LNCAP (cell line): ENCODE measurements at regions not wholly inside any gene's neighbourhood (a gene's known extent, or its start where the extent isn't known, plus 50 kb on each side); places are given as distances from the start of the nearest gene placed in this dataset.

Experiments used
- TF ChIP-seq, protein P1 (sequence below): fragments of 450-650 bp; IDR thresholded peaks from 2 replicates; pipeline ENCODE4 v1.5.1; 2017; ENCODE audit warnings: mild to moderate bottlenecking

DNA sequence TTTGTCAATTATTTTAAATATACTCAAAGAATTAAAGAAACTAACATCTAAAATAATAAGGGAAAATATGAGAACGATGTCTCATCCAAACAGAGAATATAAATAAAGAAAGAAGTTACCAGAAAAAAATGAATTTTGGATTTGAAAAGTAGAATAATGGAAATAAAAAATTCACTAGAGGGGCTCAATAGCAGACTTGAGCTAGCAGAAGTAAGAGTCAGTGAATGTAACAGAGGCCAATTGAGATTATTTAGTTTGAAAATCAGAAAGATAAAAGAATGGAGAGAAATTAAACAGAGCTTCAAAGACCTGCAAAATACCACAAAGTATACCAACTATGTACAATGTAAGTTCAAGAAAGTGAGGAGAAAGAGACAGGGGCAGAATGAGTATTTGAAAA is 333.6 kb downstream of the GPD2 start:
- TF ChIP-seq, protein P1, sequence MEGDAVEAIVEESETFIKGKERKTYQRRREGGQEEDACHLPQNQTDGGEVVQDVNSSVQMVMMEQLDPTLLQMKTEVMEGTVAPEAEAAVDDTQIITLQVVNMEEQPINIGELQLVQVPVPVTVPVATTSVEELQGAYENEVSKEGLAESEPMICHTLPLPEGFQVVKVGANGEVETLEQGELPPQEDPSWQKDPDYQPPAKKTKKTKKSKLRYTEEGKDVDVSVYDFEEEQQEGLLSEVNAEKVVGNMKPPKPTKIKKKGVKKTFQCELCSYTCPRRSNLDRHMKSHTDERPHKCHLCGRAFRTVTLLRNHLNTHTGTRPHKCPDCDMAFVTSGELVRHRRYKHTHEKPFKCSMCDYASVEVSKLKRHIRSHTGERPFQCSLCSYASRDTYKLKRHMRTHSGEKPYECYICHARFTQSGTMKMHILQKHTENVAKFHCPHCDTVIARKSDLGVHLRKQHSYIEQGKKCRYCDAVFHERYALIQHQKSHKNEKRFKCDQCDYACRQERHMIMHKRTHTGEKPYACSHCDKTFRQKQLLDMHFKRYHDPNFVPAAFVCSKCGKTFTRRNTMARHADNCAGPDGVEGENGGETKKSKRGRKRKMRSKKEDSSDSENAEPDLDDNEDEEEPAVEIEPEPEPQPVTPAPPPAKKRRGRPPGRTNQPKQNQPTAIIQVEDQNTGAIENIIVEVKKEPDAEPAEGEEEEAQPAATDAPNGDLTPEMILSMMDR, result no peak

DNA sequence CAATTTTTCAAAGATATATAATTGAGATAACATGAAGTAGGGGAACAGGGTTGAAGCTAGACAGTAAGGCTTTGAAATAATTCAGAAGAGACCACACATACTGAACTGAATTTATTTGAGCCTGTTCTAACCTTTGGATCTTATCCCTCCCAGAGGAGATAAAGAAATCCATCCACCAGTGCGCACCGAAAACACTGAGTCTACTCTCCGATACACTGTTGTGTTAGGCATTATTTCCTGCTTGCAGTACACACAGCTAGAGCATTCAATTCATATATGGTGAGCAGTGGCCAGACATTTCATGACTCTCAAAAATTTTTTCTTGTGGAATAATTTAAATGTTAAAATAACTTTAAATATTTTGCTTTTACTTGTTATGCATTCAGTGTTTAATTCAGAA is 342.7 kb downstream of the GPD2 start:
- TF ChIP-seq, protein P1, result no peak

DNA sequence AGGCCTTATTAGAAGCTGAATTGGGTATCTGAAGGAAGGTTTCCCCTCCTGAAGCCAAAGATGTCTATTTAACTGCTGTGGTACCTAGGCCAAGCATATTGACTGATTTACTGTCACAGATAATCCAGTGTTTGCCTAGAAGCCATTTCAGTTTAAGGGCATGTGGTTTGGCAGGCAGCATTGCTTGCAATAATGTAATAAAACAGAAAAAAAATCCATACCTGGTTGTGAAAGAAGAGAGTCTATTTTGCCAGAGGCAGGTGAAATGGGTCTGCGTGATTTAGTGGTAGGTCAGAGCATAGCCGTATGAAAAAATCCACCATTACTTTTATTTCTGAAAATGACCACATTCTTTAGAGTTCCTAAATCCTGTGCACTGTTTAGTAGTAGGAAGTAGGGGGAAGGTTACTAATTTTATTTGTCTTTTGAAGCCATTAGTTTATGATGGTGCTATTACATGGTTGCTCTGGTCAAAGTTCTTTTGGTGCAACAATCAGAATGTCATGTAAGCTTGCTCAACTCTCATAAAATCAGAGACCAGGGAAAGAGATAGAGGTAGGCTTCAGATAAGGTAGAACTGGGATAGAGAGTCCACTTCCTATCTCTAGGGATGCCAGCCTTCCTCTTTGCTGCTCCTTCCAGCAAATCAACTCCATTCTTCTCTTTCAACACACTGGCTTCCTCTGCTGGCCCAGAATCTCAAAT is 343.4 kb downstream of the GPD2 start:
- TF ChIP-seq, protein P1, result no peak

DNA sequence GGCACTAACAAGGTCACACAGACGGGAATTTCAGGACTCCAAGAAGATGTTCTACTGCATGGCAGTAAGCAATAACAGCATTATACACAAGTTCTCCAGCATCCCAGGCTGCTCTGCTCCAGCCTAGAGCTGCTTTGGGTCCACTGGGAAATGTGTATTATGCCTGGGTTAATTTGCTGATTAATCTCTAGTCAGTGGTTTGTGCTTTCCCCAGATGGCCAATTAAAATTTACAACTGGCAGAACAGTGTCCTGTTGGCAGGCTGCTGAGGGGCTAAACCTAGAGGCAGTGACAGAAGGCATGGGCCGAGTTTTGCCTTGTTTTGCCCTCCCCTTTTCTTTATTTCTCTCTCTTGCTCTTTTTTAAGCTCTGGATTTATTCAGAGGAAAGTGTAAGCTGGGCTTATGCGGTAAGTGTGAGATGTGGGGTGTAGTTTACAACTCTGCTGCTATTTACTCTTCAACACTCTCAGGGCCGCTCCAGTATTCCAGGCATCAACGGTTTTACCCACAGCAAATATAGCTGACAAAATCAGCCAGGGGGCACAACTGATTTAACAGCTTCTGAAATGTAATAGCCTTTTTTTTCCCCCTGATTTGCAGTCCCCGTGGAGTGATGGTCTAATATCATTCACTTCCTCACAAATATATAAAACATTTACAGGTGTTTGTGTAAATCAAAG is 348.0 kb downstream of the GPD2 start:
- TF ChIP-seq, protein P1, result no peak

DNA sequence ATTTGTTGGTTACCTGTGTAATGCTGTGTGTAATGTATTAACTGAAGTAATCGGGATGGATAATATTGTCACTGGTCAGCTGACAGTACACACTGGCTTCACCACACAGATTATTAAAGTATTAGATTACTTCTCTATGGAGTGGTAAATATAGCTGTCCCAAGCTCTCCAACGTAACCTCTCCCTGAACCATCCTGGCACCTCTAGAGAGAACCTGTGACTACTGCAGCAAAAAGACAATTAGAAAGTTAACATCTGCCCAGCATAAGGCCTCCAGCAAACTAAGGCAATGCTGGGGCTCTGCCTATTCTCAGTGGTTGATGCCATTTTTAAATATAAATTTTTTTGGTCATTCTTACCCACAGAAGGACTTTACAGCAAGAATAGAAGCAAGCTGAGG is 351.3 kb downstream of the GPD2 start:
- TF ChIP-seq, protein P1, result no peak

GRCh38 chr2:156790343-156791037 is 354.3 kb downstream of the GPD2 start:
- TF ChIP-seq, protein P1, result no peak

DNA sequence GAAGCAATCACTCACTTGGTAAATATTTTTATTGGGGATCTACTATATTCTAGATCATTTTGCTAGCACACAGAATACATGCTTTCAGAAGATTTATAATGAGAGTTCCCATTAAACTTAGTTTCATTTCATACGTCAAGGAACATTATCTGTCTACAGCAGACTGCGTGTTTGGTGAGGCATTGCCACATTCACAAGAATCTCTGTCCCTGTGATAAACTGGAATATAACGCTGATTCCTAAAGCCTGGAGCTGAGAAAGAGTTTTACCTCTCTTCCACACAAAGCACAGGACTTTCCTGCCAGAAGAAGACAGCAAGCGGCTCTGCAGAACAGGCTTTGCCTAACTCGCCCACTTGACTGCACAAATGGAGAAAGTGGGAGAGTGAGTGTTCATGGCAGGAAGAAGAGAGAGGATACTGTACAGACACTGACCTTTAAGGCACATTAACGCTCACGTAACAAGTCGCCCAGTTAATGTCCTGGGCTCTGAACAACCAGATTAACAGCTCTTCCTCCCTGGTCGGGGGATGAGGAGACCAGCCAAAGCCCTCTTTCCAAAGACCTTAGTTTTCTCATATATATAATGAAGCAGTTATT is 356.2 kb downstream of the GPD2 start:
- TF ChIP-seq, protein P1, result no peak
